ENCODE measurements at regions not wholly inside any gene's neighbourhood (a gene's known extent, or its start where the extent isn't known, plus 50 kb on each side); places are given as distances from the start of the nearest gene placed in this dataset.

GRCh38 chr3:127497676-127498075 is 92.9 kb downstream of the TPRA1 start:
- Histone ChIP-seq H3K4me1 (ENCODE audit: control insufficient read depth in 1 of 2, insufficient read depth in 2 of 2, low read length in 2 of 2) (no peaks in the 10 kb centered on the region), H3K9ac (ENCODE audit: insufficient read depth, low read length, poor library complexity, severe bottlenecking) (no peak overlapping the region), H3K36me3 (replicated peaks in 1 of 2; ENCODE audit: control insufficient read depth in 1 of 2, insufficient read depth in 2 of 2, low read length in 2 of 2) (no peaks in the 10 kb centered on the region), H2AFZ (ENCODE audit: insufficient read depth, low read depth, low read length, poor library complexity, severe bottlenecking) (no peak overlapping the region), H4K20me1 (ENCODE audit: insufficient read depth, low read length) (no peaks in the 10 kb centered on the region), H3K4me2 (replicated peaks; ENCODE audit: extremely low read depth, low read length, poor library complexity, severe bottlenecking) (no peak overlapping the region), H3K27me3 (ENCODE audit: control insufficient read depth in 2 of 2, insufficient read depth in 2 of 2, low read length in 2 of 2) (no peaks in the 10 kb centered on the region), H3K9me3 (replicated peaks in 1 of 2; ENCODE audit: control insufficient read depth in 1 of 2, insufficient read depth in 1 of 2, low read length in 2 of 2) (peaks cover 4 to 8% of the 10 kb centered on the region in 2 donors), H3K79me2 (ENCODE audit: insufficient read depth, low read length) (no peaks in the 10 kb centered on the region), H3K27ac (ENCODE audit: low read depth in 1 of 2, low read length in 2 of 2) (no peak overlapping the region), H3K4me3 (replicated peaks in 1 of 3; ENCODE audit: low read depth in 2 of 3, low read length in 3 of 3) (no peak overlapping the region)
- intact Hi-C loops (cut with micrococcal nuclease): no loop called here
- peak in 1 of 3 donors; percentile 1 for DNase-seq
- peaks cover 6 to 18% (median 11%) of the 10 kb centered on the region in 7 donors for H3K9me3 Mint-ChIP-seq
- no peaks in the 10 kb centered on the region for H3K36me3 Mint-ChIP-seq
- 100% methylated on average over 1 of the region's 2 CpGs for WGBS (ENCODE audit: insufficient coverage)
- no peaks in the 10 kb centered on the region for H3K4me1 Mint-ChIP-seq
- peak overlapping the region in 1 of 7 donors; percentile 10 for H3K27ac Mint-ChIP-seq
- TF ChIP-seq CTCF (IDR thresholded peaks at IDR 0.05): no peak
- H3K27me3 Mint-ChIP-seq (ENCODE audit: low read depth in 3 of 3): peaks cover 0 to 8% (median 5%) of the 10 kb centered on the region in 3 donors
- no peak overlapping the region for H3K4me3 Mint-ChIP-seq

- Histone ChIP-seq H3K27me3 (ENCODE audit: control insufficient read depth in 2 of 2, insufficient read depth in 2 of 2, low read length in 2 of 2) (no peaks in the 10 kb centered on the region), H3K4me2 (replicated peaks; ENCODE audit: extremely low read depth, low read length, poor library complexity, severe bottlenecking) (no peak overlapping the region), H3K4me3 (replicated peaks in 1 of 3; ENCODE audit: low read depth in 2 of 3, low read length in 3 of 3) (no peak overlapping the region), H3K4me1 (ENCODE audit: control insufficient read depth in 1 of 2, insufficient read depth in 2 of 2, low read length in 2 of 2) (no peaks in the 10 kb centered on the region), H3K79me2 (ENCODE audit: insufficient read depth, low read length) (no peaks in the 10 kb centered on the region), H2AFZ (ENCODE audit: insufficient read depth, low read depth, low read length, poor library complexity, severe bottlenecking) (no peak overlapping the region), H3K27ac (ENCODE audit: low read depth in 1 of 2, low read length in 2 of 2) (no peak overlapping the region), H3K9ac (ENCODE audit: insufficient read depth, low read length, poor library complexity, severe bottlenecking) (no peak overlapping the region), H3K36me3 (replicated peaks in 1 of 2; ENCODE audit: control insufficient read depth in 1 of 2, insufficient read depth in 2 of 2, low read length in 2 of 2) (no peaks in the 10 kb centered on the region), H3K9me3 (replicated peaks in 1 of 2; ENCODE audit: control insufficient read depth in 1 of 2, insufficient read depth in 1 of 2, low read length in 2 of 2) (peaks cover 4 to 8% of the 10 kb centered on the region in 2 donors), H4K20me1 (ENCODE audit: insufficient read depth, low read length) (no peaks in the 10 kb centered on the region)
- Mint-ChIP-seq H3K27ac (no peak overlapping the region), H3K27me3 (ENCODE audit: low read depth in 3 of 3) (peaks cover 0 to 8% (median 5%) of the 10 kb centered on the region in 3 donors), H3K36me3 (no peaks in the 10 kb centered on the region), H3K9me3 (peaks cover 4 to 15% (median 10%) of the 10 kb centered on the region in 7 donors), H3K4me1 (no peaks in the 10 kb centered on the region), H3K4me3 (no peak overlapping the region)
- 100% methylated on average over 2 of the region's 3 CpGs for WGBS (ENCODE audit: insufficient coverage)
- intact Hi-C loops (cut with micrococcal nuclease): no loop called here
- no peak for DNase-seq
- no peak for TF ChIP-seq CTCF (IDR thresholded peaks at IDR 0.05)
Observed at GRCh38 chr3:127497166-127497565, 93.4 kb downstream of the TPRA1 start.
